K562 (cell line): ENCODE measurements at regions not wholly inside any gene's neighbourhood (a gene's known extent, or its start where the extent isn't known, plus 50 kb on each side); places are given as distances from the start of the nearest gene placed in this dataset.

Experiments
- ATAC-seq: fragments of 200-7000 bp; cut with Tn5 transposase; 3 replicates; pipeline ENCODE4 v1.9.1; 2020; ENCODE audit warnings: moderate library complexity
- BruUV-seq: library from RNA; stranded (reverse); fragments of 400-500 nt; replicated peaks from 2 replicates; lab custom pipeline; 2021; lab: Mats Ljungman, UMichigan
- CTCF ChIA-PET: fragments of 300-600 bp; formaldehyde crosslinking; extraction: SDS; loops from one replicate; lab custom pipeline; 2021; ENCODE audit warnings: low intra/inter-chr PET ratio; lab: Yijun Ruan, JAX
- POLR2A ChIA-PET: fragments of 300-600, 350-650 bp; sonication (Branson Sonifier 250); formaldehyde crosslinking; extraction: SDS; loops from one replicate; lab custom pipeline; 2021; ENCODE audit warnings: antibody characterized with exemption, inconsistent platforms; lab: Yijun Ruan, JAX
- DNase-seq, 4 experiments: peaks; one replicate each; pipeline versions ENCODE4 v3.0.0 to v3.0.0-alpha.2; 2011 to 2018; ENCODE audit warnings: low spot score in 3 of 4, mixed read lengths in 3 of 4; ENCODE audit errors: extremely low read depth in 1 of 4
- FAIRE-seq: peaks from 2 replicates; lab custom pipeline; 2011; peaks lifted over from hg19 to GRCh38; lab: Jason Lieb, UNC
- H2AFZ ChIP-seq: 2 replicates; pipeline ENCODE4 v1.6.0; 2011; ENCODE audit warnings: low read depth, low read length, control low read depth, inconsistent platforms
- H3K27ac ChIP-seq: fragments of 200-600 bp; 3 replicates; pipeline ENCODE4 v1.8.0; 2011; ENCODE audit warnings: low read depth, mild to moderate bottlenecking, control low read depth, inconsistent platforms, low read length, moderate library complexity, mixed read lengths; ENCODE audit errors: extremely low read depth
- H3K27me3 ChIP-seq, 2 experiments: fragments of 300-600 bp in 1 of 2; 2 replicates in 1 of 2; 3 replicates in 1 of 2; pipeline versions ENCODE4 v1.6.0 to v1.8.0; 2011; ENCODE audit warnings: inconsistent platforms in 2 of 2, low read length in 2 of 2, mild to moderate bottlenecking in 1 of 2, mixed read lengths in 1 of 2, moderate library complexity in 1 of 2; ENCODE audit not compliant: control insufficient read depth in 2 of 2, insufficient read depth in 2 of 2
- H3K36me3 ChIP-seq: fragments of 300-600 bp; 3 replicates; pipeline ENCODE4 v1.8.0; 2011; ENCODE audit warnings: mild to moderate bottlenecking, low read length, inconsistent platforms; ENCODE audit not compliant: control insufficient read depth, insufficient read depth
- H3K4me1 ChIP-seq, 2 experiments: fragments of 200-600 bp in 1 of 2; replicated peaks in 1 of 2; 2 replicates in 1 of 2; 3 replicates in 1 of 2; pipeline versions ENCODE4 v1.5.1 to v1.8.0; 2011; ENCODE audit warnings: inconsistent platforms in 2 of 2, low read length in 2 of 2, mild to moderate bottlenecking in 1 of 2, mixed read lengths in 1 of 2, moderate library complexity in 1 of 2; ENCODE audit not compliant: control insufficient read depth in 2 of 2, insufficient read depth in 2 of 2
- H3K4me2 ChIP-seq: 2 replicates; pipeline ENCODE4 v1.6.1; 2011; ENCODE audit warnings: low read length, control low read depth, inconsistent platforms, mixed read lengths; ENCODE audit not compliant: insufficient read depth
- H3K4me3 ChIP-seq: fragments of 200-600 bp; sonication (generic), shearing (Covaris generic); 2 replicates; pipeline ENCODE4 v1.5.1; 2016; ENCODE audit warnings: control low read depth, inconsistent platforms
- H3K79me2 ChIP-seq: fragments of 200-600 bp; 3 replicates; pipeline ENCODE4 v1.8.0; 2011; ENCODE audit warnings: low read length, inconsistent platforms; ENCODE audit not compliant: control insufficient read depth, insufficient read depth
- H3K9ac ChIP-seq, 2 experiments: 2 replicates each; pipeline versions ENCODE4 v1.6.0 to v1.6.1; 2011; ENCODE audit warnings: low read depth in 2 of 2, low read length in 2 of 2, control low read depth in 1 of 2, inconsistent platforms in 1 of 2, mild to moderate bottlenecking in 1 of 2, mixed read lengths in 1 of 2; ENCODE audit not compliant: insufficient read depth in 1 of 2
- H3K9me1 ChIP-seq: one replicate; pipeline ENCODE4 v1.6.0; 2011; ENCODE audit warnings: inconsistent platforms, mild to moderate bottlenecking, low read length, moderate library complexity; ENCODE audit not compliant: control insufficient read depth, insufficient read depth
- H3K9me3 ChIP-seq: replicated peaks from 2 replicates; pipeline ENCODE4 v1.5.1; 2011; ENCODE audit warnings: low read depth, low read length, inconsistent platforms; ENCODE audit not compliant: control insufficient read depth, insufficient read depth
- H4K20me1 ChIP-seq: replicated peaks from 2 replicates; pipeline ENCODE4 v1.6.1; 2011; ENCODE audit warnings: low read length, inconsistent platforms, mixed read lengths; ENCODE audit not compliant: control insufficient read depth, insufficient read depth
- BRF1 ChIP-seq: IDR thresholded peaks from 3 replicates; pipeline ENCODE4 v1.6.1; 2011; ENCODE audit warnings: borderline replicate concordance, mild to moderate bottlenecking; ENCODE audit not compliant: insufficient read length; ENCODE audit errors: extremely low read depth
- DLX4 ChIP-seq: fragments of 250-450 bp; sonication (Bioruptor Pico); IDR thresholded peaks from 2 replicates; pipeline ENCODE4 v1.6.1; 2021; ENCODE audit warnings: mild to moderate bottlenecking
- FOXA1 ChIP-seq: fragments of 450-650 bp; IDR thresholded peaks from 2 replicates; pipeline ENCODE4 v1.6.1; 2016; ENCODE audit warnings: mild to moderate bottlenecking, borderline replicate concordance
- HNRNPLL ChIP-seq: fragments of 200-400 bp; formaldehyde crosslinking; IDR thresholded peaks from 2 replicates; pipeline ENCODE4 v1.6.1; 2017; ENCODE audit warnings: low read length, low read depth, mild to moderate bottlenecking; ENCODE audit not compliant: poor library complexity, severe bottlenecking
- RBM34 ChIP-seq: fragments of 200-400 bp; formaldehyde crosslinking; IDR thresholded peaks from 2 replicates; pipeline ENCODE4 v1.6.1; 2018; ENCODE audit warnings: low read length, borderline replicate concordance; ENCODE audit not compliant: insufficient read depth
- SP2 ChIP-seq: IDR thresholded peaks from 2 replicates; pipeline ENCODE4 v1.6.1; 2011; ENCODE audit warnings: mild to moderate bottlenecking, low read depth, low read length, moderate library complexity; ENCODE audit not compliant: poor library complexity, severe bottlenecking; ENCODE audit errors: extremely low read depth
- ZNF347 ChIP-seq: fragments of 450-650 bp; formaldehyde crosslinking; IDR thresholded peaks from 2 replicates; pipeline ENCODE4 v1.4.0; 2020; ENCODE audit warnings: low read depth, mild to moderate bottlenecking, moderate library complexity
- ZNF655 ChIP-seq: fragments of 250-450 bp; sonication (Bioruptor Pico); IDR thresholded peaks from 2 replicates; pipeline ENCODE4 v1.5.0; 2021
- ZNF696 ChIP-seq: fragments of 250-450 bp; sonication (Bioruptor Pico); conservative IDR thresholded peaks from 2 replicates; pipeline ENCODE4 v1.4.0; 2020; ENCODE audit warnings: mild to moderate bottlenecking, moderate library complexity
- ZNF79 ChIP-seq: fragments of 250-450 bp; sonication (Bioruptor Pico); IDR thresholded peaks from 2 replicates; pipeline ENCODE4 v1.4.0; 2020; ENCODE audit warnings: low read depth, mild to moderate bottlenecking, moderate library complexity
- ZSCAN29 ChIP-seq: fragments of 450-650 bp; IDR thresholded peaks from 2 replicates; pipeline ENCODE4 v1.6.1; 2017
- WGBS: fragments of 100-300 bp; shearing (Covaris generic); methylation state at CpG from one replicate; pipeline ENCODE4 v1.1.6; 2016; ENCODE audit warnings: low coverage, mixed read lengths; ENCODE audit not compliant: insufficient coverage; ENCODE audit errors: missing lambda C conversion rate; 5-methylcytosine and 5-hydroxymethylcytosine counted together
- in situ Hi-C: fragments of 300-500 bp; cut with MboI; formaldehyde crosslinking; loops from 4 replicates; pipeline ENCODE4 v1.15.0; 2018; ENCODE audit warnings: inconsistent platforms, mixed read lengths
- intact Hi-C: fragments of 100-400 bp; cut with micrococcal nuclease; formaldehyde crosslinking; loops from 2 replicates; pipeline ENCODE4 v1.14.2; 2022
- TF ChIP-seq, protein P1 (sequence below): fragments of 450-650 bp; IDR thresholded peaks from 2 replicates; pipeline ENCODE4 v1.6.1; 2018; ENCODE audit warnings: mild to moderate bottlenecking, low read depth; ENCODE audit not compliant: partially characterized antibody

GRCh38 chr2:51718881-51719280, 686.9 kb upstream of the NRXN1 start (continued):
- TF ChIP-seq RBM34, result no peak

DNA sequence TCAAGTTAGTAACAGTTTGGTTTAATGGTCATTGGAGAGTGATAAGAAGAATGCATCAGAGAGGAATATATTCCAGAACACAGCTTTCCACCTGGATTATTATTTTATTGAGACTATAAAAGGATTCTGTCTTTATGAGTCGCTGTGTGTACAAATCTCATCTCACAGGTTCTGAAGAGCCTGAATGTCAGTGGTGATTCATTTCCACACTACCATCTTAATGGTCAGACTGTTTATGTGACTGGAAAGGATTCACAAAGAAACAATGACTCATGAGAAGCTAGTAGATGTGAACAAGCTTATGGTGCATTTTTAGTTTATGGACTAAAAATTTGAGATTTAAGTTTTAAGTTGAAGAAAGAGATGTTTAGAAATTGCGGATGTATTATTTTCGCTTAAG, 685.4 kb upstream of the NRXN1 start:
- no TSS peak for BruUV-seq
- H3K79me2 ChIP-seq, result no peaks in the 10 kb centered on the region
- H3K27me3 ChIP-seq, result no peaks in the 10 kb centered on the region
- H3K27ac ChIP-seq, result no peak overlapping the region
- no peaks in the 10 kb centered on the region for H3K9me3 ChIP-seq
- WGBS, result 0% methylated on average over 3 of the region's 3 CpGs
- no peak for TF ChIP-seq ZNF79 (CRISPR knock-in tag)
- no peak overlapping the region for H3K9ac ChIP-seq
- no peaks in the 10 kb centered on the region for H3K9me1 ChIP-seq
- no peak overlapping the region for H3K4me3 ChIP-seq
- in situ Hi-C loops, result no loop called here
- FAIRE-seq (no peak), DNase-seq (no peak), ATAC-seq (no peak)
- no peak overlapping the region for H3K4me2 ChIP-seq
- H4K20me1 ChIP-seq, result no peaks in the 10 kb centered on the region
- CTCF ChIA-PET, result no interaction called here
- POLR2A ChIA-PET, result no interaction called here
- H3K4me1 ChIP-seq, result no peaks in the 10 kb centered on the region
- intact Hi-C loops, result no loop called here
- H2AFZ ChIP-seq, result no peak overlapping the region
- H3K36me3 ChIP-seq, result no peaks in the 10 kb centered on the region

DNA sequence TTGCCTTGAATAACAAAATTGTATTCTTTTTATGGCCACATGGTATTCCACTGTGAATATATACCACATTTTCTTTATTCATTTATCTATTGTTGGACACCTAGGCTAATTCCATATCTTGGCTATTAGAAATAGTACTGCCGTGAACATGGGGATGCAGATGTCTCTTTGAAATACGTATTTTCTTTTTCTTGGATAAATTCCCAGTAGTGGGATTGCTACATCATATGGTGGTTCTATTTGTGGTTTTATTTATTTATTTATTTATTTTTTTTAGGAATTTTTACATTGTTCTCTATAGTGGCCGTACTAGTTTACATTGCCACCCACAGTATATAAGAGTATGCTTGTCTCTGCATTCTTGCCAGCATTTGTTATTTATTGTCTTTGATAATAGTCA, 679.8 kb upstream of the NRXN1 start:
- intact Hi-C loops (no loop called here), in situ Hi-C loops (no loop called here)
- Histone ChIP-seq H3K9ac (no peak overlapping the region), H3K9me3 (no peaks in the 10 kb centered on the region), H3K4me3 (no peak overlapping the region), H3K4me1 (no peaks in the 10 kb centered on the region), H3K27ac (no peak overlapping the region), H3K9me1 (no peaks in the 10 kb centered on the region), H3K36me3 (no peaks in the 10 kb centered on the region), H3K79me2 (no peaks in the 10 kb centered on the region), H3K27me3 (no peaks in the 10 kb centered on the region), H3K4me2 (no peak overlapping the region), H4K20me1 (no peaks in the 10 kb centered on the region), H2AFZ (no peak overlapping the region)
- BruUV-seq, result no TSS peak
- CTCF ChIA-PET, result no interaction called here
- DNase-seq (no peak), ATAC-seq (no peak), FAIRE-seq (no peak)
- POLR2A ChIA-PET, result no interaction called here
- WGBS, result 4% methylated on average over 3 of the region's 3 CpGs
- TF ChIP-seq, protein P1, sequence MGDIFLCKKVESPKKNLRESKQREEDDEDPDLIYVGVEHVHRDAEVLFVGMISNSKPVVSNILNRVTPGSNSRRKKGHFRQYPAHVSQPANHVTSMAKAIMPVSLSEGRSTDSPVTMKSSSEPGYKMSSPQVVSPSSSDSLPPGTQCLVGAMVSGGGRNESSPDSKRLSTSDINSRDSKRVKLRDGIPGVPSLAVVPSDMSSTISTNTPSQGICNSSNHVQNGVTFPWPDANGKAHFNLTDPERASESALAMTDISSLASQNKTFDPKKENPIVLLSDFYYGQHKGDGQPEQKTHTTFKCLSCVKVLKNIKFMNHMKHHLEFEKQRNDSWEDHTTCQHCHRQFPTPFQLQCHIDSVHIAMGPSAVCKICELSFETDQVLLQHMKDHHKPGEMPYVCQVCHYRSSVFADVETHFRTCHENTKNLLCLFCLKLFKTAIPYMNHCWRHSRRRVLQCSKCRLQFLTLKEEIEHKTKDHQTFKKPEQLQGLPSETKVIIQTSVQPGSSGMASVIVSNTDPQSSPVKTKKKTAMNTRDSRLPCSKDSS, result no peak
- TF ChIP-seq ZNF696 (CRISPR knock-in tag), result no peak
- TF ChIP-seq BRF1, result no peak
- no peak for TF ChIP-seq ZNF347 (CRISPR knock-in tag)
- TF ChIP-seq HNRNPLL, result no peak
- TF ChIP-seq ZNF655 (CRISPR knock-in tag), result no peak
- TF ChIP-seq FOXA1, result no peak
- TF ChIP-seq SP2, result no peak
- no peak for TF ChIP-seq ZSCAN29
- no peak for TF ChIP-seq DLX4 (CRISPR knock-in tag)
